ENCODE measurements at regions not wholly inside any gene's neighbourhood (a gene's known extent, or its start where the extent isn't known, plus 50 kb on each side); places are given as distances from the start of the nearest gene placed in this dataset.

- TF ChIP-seq PTTG1 (tag; IDR thresholded peaks at IDR 0.05; ENCODE audit: low read depth) = no peak
- no peak for TF ChIP-seq MEF2A (IDR thresholded peaks at IDR 0.05; ENCODE audit: control insufficient read depth, low read depth, low read length)
- no peak for TF ChIP-seq SRF (CRISPR knock-in tag; IDR thresholded peaks at IDR 0.05)
- no peak for TF ChIP-seq NR2F6 (CRISPR knock-in tag; IDR thresholded peaks at IDR 0.05)
- TF ChIP-seq L3MBTL2 (IDR thresholded peaks at IDR 0.05) = no peak
- no peak for TF ChIP-seq ZFP36 (IDR thresholded peaks at IDR 0.05; ENCODE audit: low read depth, low read length, partially characterized antibody)
- TF ChIP-seq, protein P1, sequence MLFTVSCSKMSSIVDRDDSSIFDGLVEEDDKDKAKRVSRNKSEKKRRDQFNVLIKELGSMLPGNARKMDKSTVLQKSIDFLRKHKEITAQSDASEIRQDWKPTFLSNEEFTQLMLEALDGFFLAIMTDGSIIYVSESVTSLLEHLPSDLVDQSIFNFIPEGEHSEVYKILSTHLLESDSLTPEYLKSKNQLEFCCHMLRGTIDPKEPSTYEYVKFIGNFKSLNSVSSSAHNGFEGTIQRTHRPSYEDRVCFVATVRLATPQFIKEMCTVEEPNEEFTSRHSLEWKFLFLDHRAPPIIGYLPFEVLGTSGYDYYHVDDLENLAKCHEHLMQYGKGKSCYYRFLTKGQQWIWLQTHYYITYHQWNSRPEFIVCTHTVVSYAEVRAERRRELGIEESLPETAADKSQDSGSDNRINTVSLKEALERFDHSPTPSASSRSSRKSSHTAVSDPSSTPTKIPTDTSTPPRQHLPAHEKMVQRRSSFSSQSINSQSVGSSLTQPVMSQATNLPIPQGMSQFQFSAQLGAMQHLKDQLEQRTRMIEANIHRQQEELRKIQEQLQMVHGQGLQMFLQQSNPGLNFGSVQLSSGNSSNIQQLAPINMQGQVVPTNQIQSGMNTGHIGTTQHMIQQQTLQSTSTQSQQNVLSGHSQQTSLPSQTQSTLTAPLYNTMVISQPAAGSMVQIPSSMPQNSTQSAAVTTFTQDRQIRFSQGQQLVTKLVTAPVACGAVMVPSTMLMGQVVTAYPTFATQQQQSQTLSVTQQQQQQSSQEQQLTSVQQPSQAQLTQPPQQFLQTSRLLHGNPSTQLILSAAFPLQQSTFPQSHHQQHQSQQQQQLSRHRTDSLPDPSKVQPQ (CRISPR knock-in tag; IDR thresholded peaks at IDR 0.05; ENCODE audit: borderline replicate concordance) = no peak
- no peak for TF ChIP-seq ETV5 (CRISPR knock-in tag; IDR thresholded peaks at IDR 0.05; ENCODE audit: low read depth)
- TF ChIP-seq, protein P2, sequence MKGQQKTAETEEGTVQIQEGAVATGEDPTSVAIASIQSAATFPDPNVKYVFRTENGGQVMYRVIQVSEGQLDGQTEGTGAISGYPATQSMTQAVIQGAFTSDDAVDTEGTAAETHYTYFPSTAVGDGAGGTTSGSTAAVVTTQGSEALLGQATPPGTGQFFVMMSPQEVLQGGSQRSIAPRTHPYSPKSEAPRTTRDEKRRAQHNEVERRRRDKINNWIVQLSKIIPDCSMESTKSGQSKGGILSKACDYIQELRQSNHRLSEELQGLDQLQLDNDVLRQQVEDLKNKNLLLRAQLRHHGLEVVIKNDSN (CRISPR knock-in tag; IDR thresholded peaks at IDR 0.05) = no peak
- TF ChIP-seq KLF1 (tag; IDR thresholded peaks at IDR 0.05) = no peak
- no peak for TF ChIP-seq MEF2D (tag; conservative IDR thresholded peaks at IDR 0.05; ENCODE audit: low read depth)
- no peak for TF ChIP-seq NFIX (CRISPR knock-in tag; IDR thresholded peaks at IDR 0.05; ENCODE audit: low read depth)
- TF ChIP-seq ZNF408 (CRISPR knock-in tag; IDR thresholded peaks at IDR 0.05; ENCODE audit: low read depth) = no peak
- TF ChIP-seq POLR2AphosphoS5 (IDR thresholded peaks at IDR 0.05; ENCODE audit: control insufficient read depth, insufficient read depth, low read depth, low read length) = no peak
- TF ChIP-seq BRD4 (IDR thresholded peaks at IDR 0.05) = no peak
- no peak for TF ChIP-seq ZNF232 (CRISPR knock-in tag; IDR thresholded peaks at IDR 0.05)
- TF ChIP-seq, protein P3, sequence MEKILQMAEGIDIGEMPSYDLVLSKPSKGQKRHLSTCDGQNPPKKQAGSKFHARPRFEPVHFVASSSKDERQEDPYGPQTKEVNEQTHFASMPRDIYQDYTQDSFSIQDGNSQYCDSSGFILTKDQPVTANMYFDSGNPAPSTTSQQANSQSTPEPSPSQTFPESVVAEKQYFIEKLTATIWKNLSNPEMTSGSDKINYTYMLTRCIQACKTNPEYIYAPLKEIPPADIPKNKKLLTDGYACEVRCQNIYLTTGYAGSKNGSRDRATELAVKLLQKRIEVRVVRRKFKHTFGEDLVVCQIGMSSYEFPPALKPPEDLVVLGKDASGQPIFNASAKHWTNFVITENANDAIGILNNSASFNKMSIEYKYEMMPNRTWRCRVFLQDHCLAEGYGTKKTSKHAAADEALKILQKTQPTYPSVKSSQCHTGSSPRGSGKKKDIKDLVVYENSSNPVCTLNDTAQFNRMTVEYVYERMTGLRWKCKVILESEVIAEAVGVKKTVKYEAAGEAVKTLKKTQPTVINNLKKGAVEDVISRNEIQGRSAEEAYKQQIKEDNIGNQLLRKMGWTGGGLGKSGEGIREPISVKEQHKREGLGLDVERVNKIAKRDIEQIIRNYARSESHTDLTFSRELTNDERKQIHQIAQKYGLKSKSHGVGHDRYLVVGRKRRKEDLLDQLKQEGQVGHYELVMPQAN (IDR thresholded peaks at IDR 0.05; ENCODE audit: borderline replicate concordance) = no peak
Observed at GRCh38 chr12:85657836-85658630, 178.2 kb downstream of the RASSF9 start (continued).

All from K562 (cell line).